RWPE1 (cell line): ENCODE measurements at regions not wholly inside any gene's neighbourhood (a gene's known extent, or its start where the extent isn't known, plus 50 kb on each side); places are given as distances from the start of the nearest gene placed in this dataset.

Experiments used
- CTCF ChIA-PET: fragments of 350-600 bp; sonication (Branson Sonifier 250); formaldehyde crosslinking; extraction: SDS; loops from one replicate; lab custom pipeline; 2021; lab: Yijun Ruan, JAX
- POLR2A ChIA-PET: fragments of 400-600 bp; formaldehyde crosslinking; extraction: SDS; loops from one replicate; lab custom pipeline; 2020; ENCODE audit warnings: antibody characterized with exemption; ENCODE audit not compliant: low non-redundant PET; lab: Yijun Ruan, JAX
- DNase-seq: peaks from one replicate; pipeline ENCODE4 v3.0.0; 2012; ENCODE audit warnings: low spot score
- H3K27ac ChIP-seq: fragments of 450-650 bp; 2 replicates; pipeline ENCODE4 v1.5.1; 2017
- CTCF ChIP-seq: fragments of 450-650 bp; conservative IDR thresholded peaks from 2 replicates; pipeline ENCODE4 v1.5.1; 2017; ENCODE audit warnings: low read depth, mild to moderate bottlenecking

GRCh38 chr13:85519363-85519762 is 279.9 kb downstream of the SLITRK6 start:
- ChIA-PET POLR2A (no interaction called here), CTCF (no interaction called here)
- no peak for DNase-seq
- no peak for TF ChIP-seq CTCF
- no peak overlapping the region for H3K27ac ChIP-seq

- no peak overlapping the region for H3K27ac ChIP-seq
- TF ChIP-seq CTCF = no peak
- ChIA-PET POLR2A (no interaction called here), CTCF (no interaction called here)
- DNase-seq = no peak
Measured at GRCh38 chr13:85512421-85512820, 286.8 kb downstream of the SLITRK6 start.

- TF ChIP-seq CTCF = no peak
- ChIA-PET CTCF (no interaction called here), POLR2A (no interaction called here)
- no peak overlapping the region for H3K27ac ChIP-seq
- DNase-seq = peak; percentile 28
Measured at GRCh38 chr13:85509512-85509911, 289.7 kb downstream of the SLITRK6 start.

- no peak for DNase-seq
- ChIA-PET POLR2A (no interaction called here), CTCF (interaction anchor here (1.3 kb wide), 1 partner anchor 23 kb away, joined by 3 read pairs; no protein-coding TSS in a partner anchor)
- no peak for TF ChIP-seq CTCF
- peak overlapping the region; percentile 71 for H3K27ac ChIP-seq
Measured at GRCh38 chr13:85508683-85509329, 290.4 kb downstream of the SLITRK6 start.

- POLR2A ChIA-PET = no interaction called here
- TF ChIP-seq CTCF = no peak
- DNase-seq = peak; percentile 18
- CTCF ChIA-PET = no interaction called here
- no peak overlapping the region for H3K27ac ChIP-seq
Measured at GRCh38 chr13:85503797-85504196, 295.4 kb downstream of the SLITRK6 start.

GRCh38 chr13:85501616-85502015 is 297.6 kb downstream of the SLITRK6 start:
- H3K27ac ChIP-seq = no peak overlapping the region
- no peak for DNase-seq
- ChIA-PET POLR2A (no interaction called here), CTCF (interaction anchor here (0.6 kb wide), 1 partner anchor 81 kb away, joined by 3 read pairs; no protein-coding TSS in a partner anchor)
- no peak for TF ChIP-seq CTCF
